HG03575 (cell line): ENCODE measurements at regions not wholly inside any gene's neighbourhood (a gene's known extent, or its start where the extent isn't known, plus 50 kb on each side); places are given as distances from the start of the nearest gene placed in this dataset.
"Not testable (repeated sequence)": the region's sequence is repeated elsewhere in the genome, so short reads cannot be mapped to it uniquely, and the experiment has no call there.

Experiments used
- ATAC-seq: cut with Tn5 transposase; IDR thresholded peaks from one replicate; pipeline ENCODE4 v1.9.1; 2021; ENCODE audit not compliant: unreplicated experiment, insufficient number of reproducible peaks, low FRiP score; ENCODE audit errors: extremely low read depth

DNA sequence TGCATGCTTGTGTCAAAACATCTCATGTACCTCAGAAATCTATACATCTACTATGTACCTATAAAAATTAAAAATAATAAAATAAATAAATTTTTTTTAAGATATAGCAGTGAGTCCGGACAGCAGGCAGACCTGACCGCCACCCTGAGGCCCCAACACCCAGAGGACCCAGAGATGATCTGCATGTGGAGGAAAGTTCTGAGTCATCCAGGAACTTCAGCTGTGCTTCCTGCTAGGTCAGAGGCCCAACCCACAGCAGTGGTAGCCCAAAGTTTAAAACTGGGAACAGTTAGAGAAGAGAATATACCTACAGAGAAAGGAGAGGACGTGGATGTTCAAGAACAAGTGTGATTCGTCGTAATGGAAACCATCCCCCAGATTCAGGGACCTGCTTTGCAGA, 683.7 kb upstream of the NRP1 start:
- no peak for ATAC-seq

DNA sequence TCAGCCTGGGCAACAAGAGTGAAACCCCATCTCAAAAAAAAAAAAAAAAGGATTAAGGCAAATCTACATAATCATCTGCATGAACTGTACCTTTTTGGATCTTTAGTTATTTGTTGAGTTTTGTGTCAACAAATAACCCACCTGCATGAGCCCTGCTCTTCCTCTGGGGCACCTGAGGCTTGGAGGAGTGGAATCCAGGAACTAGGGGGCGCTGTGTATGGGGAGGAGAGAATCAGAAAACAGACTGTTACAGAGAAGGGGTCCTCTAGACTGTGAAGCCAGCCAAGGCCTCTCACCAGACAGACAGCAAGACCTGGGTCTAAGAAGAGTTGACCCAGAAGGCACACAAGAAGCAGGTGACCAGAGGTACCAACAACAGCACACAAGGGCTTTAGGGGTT, 682.8 kb upstream of the NRP1 start:
- ATAC-seq = no peak

DNA sequence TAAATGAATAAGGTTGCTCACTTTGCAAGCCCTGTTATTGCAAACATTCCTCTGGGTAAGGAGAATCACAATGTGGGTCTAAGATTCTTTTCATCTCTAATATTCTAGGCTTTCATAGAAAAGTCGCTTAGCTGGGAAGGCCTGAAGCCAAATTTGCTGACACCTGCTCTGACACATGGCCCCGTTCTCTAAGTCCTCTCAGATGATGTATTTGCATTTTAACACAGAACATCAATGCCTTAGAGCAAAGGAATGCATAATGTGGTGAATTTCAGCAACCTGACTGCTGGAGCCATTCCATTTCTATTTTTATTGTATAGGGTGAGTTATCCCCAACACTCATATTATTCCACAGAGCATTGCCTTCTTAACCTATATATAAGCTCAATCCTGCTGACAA, 682.1 kb upstream of the NRP1 start:
- ATAC-seq = no peak

DNA sequence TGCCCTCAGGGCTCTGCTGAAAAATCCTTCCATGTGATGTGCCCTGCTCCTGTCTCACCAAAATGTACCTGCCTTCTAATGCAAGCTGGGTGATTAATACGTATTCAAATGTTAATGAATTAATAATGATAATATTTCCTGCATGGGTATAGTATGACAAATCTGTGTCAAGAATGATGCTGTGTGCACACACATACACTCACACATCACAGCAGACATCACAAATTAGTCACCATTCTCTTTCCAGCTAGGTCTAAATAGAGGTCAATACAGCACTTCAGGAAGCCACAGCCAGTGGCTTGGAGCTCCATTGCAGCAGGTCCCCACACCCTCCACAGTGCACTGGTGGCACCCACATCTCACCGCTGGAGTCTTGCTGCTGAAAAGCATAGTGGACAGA, 681.2 kb upstream of the NRP1 start:
- ATAC-seq = no peak

DNA sequence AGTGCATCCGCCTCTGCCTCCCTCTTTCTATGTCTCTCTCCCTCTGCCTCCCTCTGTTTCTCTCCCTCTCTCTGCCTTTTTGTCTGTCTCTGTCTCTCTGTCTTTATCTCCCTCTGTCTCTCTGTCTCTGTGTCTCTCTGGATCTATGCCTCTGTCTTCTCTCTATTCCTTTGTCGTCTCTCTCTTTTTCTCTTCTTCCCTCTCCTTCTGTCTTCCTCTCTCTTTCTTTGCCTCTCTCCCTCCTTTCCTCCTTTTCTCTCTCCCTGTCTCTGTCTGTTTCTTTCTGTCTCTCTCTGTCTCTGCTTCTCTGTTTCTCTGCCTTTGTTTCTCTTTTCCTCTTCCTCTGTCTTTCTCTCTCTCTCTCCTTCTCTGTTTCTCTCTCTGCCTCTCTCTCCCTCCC, 678.8 kb upstream of the NRP1 start:
- ATAC-seq = no peak

DNA sequence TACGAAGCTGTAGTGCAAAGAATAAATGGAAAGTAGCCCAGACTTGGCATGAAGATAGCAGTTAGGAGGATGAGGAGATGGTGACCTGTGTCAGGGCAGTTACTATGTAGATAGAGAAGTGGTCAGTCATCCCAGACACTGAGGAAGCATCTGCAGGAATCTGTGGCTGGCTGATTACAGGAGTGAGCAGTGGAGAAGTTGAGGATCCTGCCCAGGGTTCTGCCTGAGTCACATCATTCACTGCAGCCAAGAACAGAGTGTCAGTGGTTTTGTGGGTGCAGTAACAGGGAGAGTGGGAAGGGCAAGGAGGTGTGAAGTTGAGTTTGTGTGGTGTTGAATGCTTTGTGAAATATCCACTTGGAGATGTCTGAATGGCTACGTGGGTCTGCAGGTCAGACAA, 676.4 kb upstream of the NRP1 start:
- ATAC-seq = no peak

DNA sequence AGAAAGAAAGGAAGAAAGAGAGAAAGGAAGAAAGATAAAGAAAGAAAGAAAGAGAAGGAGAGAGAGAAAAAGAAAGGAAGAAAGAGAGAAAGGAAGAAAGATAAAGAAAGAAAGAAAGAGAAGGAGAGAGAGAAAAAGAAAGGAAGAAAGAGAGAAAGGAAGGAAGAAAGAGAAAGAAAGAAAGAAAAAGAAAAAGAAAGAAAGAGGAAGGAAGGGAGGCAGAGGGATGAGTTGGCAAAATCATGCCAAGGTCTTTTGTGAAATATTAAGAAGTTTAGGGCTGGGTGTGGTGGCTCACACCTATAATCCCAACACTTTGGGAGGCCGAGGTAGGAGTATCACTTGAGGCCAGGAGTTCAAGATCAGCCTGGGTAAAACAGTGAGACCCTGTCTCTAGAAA, 675.8 kb upstream of the NRP1 start:
- not testable (repeated sequence) for ATAC-seq

DNA sequence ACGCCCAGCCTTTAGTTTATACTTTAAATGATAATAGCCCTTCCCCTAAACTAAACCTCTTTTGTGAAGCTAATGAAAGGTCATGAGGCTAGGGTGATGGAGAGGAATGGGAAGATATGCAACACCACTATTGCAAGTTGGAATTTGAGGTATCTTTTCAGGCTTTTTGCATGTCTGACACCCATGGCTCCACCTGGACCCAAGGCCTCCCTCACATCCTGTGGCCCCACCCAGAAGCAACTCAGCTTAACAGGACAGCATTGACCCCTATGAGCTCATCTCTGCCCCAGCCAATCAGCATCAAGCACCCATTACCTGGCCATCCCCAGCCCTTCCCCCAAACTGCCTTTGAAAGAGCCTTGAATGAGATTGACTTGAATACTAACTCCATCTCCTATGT, 674.2 kb upstream of the NRP1 start:
- no peak for ATAC-seq

DNA sequence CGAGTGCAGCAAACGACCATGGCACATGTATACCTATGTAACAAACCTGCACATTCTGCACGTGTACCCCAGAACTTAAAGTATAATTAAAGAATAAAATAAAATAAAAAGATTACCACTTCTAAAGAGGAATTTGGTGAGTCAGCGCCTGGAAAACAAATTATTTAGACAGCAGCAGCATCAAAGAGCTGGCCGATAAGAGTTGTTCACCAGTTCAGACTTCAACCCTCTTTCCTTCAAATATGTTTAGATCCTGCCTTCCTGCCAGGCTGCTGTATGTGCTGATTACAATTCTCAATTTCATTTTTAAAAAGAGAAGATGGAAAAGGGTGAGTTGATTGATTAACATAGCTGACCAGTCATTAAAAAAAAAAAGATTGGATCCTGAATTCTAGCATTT, 672.0 kb upstream of the NRP1 start:
- ATAC-seq = no peak

DNA sequence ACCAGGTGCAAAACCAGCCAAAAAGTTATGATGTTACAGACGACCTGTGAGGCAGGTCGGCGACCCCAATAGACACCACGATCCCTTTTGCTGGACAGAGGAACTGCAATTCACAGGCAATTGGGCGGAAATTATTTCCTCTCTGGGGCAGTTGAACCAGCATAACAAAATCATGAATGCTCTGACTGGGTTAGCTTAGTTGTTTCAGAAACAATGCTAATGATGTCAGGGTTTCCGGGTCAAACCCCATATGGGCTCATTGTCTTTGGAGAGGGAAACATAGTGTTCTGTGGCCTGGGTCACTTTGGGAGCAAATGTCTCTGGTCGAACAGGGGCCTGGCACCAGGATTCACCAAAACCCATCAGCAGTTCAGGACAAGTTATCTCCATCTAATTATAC, 669.1 kb upstream of the NRP1 start:
- no peak for ATAC-seq

DNA sequence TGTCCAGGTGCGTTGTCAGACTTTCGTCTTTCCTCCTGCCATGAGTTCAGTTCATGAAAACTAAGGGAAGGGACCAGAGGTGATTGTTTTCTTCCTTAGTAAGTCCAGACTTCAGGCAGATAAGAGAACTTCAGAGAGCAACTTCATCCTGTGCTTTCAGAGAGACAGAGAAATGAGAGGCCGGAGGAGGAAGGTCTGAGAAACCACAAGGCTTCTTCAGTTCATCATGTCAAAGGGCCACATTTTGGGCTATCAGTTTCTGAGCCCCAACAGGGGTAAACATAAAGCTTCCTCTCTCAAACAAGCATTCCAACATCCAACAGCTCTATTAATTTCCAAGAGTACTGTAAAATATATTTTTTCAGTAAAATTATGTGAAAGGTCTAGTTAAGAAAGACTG, 668.4 kb upstream of the NRP1 start:
- ATAC-seq = no peak

DNA sequence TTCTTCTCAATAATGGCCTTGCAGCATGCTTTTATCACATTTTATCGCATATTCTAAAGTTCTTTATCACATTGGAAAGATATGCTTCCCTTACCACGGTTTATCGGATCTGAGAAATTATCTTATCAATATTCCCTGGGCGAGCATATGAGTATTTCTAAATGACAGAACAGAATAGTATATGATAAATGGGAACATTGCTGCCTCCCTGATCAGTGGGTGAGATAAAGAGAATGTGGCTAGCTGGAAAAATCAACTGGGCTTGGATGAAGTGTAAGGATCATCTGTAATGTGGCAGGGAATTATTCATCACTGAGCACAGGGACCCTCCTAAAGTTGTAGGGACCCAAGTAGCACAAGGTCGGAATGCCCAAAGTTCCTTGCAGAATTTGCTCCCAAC, 667.4 kb upstream of the NRP1 start:
- no peak for ATAC-seq

DNA sequence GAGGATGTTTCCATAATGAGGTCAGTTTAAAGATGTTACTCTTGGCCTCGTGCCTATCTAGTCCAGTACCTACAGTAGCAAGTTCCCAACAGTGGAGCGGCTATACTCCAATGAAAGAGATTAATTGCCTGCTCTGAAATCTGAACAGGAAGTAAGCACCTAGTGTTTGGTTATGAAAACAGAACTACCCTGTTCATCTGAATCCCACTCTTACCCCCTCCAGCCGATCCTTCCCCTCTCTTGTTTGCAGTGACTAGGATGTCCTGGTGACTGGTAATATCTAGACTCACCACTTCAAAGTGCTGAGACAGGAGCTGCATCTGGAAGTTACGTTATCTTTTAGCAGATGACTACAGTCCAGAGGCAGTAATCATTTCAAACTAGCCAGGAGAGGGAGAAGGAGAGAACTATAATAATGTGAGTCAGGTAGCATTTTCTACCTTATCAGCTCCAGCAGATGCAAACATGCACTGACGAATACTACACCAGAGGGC, 666.7 kb upstream of the NRP1 start:
- ATAC-seq = no peak

DNA sequence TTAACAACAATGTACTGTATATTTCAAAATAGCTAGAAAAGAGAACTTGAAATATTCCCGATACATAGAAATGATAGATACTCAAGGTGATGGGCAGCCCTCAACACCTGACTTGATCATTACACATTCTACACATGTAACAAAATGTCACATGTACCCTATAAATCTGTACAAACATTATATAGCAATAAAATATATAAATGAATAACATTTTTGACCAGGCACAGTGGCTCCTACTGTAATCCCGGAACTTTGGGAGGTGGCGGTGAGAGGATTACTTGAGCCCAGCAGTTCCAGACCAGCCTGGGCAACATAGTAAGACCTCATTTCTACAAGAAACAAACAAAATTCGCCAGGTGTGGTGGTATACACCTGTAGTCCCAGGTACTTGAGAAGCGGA, 659.5 kb upstream of the NRP1 start:
- no peak for ATAC-seq

DNA sequence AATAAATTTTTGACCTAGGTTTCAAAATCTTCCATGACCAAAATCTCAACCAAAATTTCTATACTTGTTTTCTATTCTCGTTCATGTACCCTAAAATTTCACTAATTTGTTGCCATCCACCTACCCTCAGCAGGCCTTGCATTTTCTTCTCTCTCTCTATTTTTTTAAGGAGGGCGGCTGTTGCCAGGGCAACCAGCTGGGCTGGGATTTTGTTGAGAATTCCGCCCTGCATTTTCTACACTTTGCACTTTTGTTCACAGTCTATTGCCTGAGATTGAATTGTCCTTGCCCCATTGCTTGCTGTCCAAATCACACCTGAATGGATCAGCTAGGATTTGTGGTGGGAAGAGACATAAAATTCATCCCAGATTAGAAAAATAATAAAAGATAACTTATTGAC, 657.5 kb upstream of the NRP1 start:
- ATAC-seq = no peak

DNA sequence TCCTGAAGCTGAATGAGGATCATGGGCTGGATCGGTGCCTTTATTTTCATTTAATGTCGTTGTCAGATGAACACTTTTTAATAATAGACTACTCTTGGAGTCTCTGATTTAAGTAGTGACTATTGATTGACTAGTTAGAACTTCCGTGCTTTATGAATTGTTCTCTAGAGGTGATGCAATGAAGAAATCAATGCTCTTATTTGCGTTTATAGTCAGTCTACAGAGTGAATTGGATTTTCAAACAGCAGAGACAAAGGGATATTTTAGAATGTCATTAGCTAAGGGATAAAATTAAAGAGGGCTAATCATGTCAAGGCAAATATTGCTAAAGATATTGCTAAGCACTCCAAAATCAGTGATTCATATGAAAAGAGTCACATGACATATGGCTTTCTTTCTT, 652.0 kb upstream of the NRP1 start:
- no peak for ATAC-seq

DNA sequence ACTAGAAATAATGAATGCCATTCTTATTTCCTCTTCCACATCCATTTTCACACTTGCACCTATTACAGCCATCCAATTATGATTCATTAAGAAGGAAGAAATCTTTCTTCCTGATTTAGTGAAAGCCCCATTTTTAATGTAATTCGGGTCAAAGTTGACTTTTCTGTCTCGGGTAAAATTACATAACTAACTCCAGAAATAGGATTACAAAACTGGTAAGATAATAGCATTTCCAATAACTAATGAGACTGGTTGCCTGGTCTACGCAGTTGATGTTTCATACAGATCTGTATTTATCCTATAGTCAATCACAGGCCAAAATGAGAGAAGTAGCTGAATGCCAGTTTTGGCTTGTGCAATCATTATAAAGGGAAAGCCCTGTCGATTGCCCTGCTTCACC, 651.5 kb upstream of the NRP1 start:
- ATAC-seq = no peak

DNA sequence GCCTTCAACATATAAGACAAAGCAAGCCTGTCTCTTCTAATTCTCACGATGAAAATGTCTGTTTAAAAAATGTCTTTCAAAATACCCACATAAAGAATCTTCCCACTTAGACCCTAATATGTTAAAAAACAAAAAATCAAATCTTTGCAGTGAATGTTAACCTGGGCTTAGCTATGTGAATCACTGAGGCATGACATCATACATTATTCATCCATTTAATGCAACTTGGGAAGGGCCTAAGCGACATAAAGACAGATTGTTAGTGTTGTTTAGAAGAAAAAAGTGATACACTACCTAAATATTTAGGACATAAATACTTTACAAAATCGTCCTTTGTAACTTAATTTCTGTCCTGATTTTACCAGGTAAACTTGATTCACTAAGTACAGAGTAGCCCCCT, 648.5 kb upstream of the NRP1 start:
- no peak for ATAC-seq

DNA sequence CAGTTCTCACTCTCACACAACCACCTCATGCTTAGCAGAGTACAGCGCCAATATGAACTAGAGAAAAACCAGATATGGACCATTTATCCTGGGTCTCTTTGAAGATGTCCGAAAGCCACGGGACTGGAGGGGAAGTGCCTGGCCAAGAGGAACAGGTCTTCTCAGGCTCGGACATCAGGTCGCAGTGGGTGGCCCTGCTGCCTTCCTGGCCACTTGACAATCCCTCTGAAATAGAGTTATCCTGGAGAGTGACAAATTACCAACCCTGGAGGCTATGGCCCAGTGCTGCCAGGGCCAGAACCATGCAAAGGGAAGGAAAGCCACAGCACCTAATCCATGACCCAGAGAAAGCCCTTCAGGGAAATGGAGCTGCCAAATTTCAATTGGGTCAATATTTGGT, 646.8 kb upstream of the NRP1 start:
- no peak for ATAC-seq

DNA sequence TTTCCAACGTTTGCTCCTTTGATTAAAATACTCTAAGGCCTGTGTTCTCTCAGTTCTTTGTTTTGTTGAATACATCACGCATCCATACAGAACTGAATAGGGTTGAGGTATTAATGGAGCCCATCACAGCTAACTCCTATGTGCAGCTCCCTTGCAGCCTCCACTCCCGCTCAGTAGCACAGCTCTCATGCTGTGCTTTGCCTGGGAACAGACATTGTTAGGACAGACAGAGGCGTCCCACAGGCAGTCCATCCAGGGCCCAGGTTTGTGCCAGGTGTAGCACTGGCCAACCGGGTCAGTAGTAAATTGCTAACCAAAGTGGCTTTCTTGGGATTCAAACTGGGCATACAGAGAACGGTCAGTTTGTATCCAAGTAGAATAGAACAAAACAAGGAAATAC, 644.7 kb upstream of the NRP1 start:
- no peak for ATAC-seq

DNA sequence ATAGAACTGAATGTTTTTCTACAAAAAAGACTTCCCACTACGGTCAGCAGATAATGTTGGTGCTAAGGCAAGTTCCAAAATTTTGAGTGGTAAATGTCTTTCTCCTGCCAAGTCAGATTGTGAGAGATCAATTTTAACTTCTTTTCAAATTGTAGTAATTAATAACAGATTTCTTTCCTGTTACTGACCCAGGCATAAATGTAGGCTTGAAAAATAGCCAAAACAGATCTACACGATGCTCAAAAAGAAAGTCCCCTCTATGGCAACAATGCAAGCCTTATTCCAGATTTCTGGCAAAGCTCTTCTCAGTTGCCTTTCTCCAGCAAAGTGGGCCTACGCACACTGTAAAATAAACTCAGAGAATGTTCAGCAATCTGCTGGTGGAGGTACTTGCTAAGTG, 641.0 kb upstream of the NRP1 start:
- ATAC-seq = no peak

DNA sequence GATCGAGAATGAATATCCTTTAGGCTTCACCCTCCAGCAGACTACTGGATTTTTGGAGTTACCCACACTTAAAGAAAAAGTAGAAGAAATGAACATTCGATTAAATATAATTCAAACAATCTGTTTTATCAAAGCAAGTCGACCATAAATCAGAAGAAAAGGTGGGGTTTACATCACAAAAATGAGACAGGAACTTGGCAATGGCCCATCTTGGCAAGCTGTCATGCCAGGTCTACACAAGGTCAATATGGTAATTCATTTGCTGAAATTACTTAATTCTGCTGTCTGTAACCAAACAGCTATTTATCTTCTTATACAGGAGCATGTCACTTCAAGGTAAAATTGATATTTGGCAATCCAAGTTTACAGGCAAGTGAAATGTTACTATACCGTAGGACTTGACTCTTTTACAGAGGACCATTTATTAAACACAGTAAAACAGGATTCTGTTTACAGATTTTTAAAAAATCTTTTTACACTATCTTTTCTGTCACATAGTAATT, 640.6 kb upstream of the NRP1 start:
- no peak for ATAC-seq
